OCI-LY1 (cell line): ENCODE measurements at regions not wholly inside any gene's neighbourhood (a gene's known extent, or its start where the extent isn't known, plus 50 kb on each side); places are given as distances from the start of the nearest gene placed in this dataset.

ENCODE experiments used
- H2AFZ ChIP-seq: fragments of 200-600 bp; sonication (generic), shearing (Covaris generic); 2 replicates; pipeline ENCODE4 v1.6.0; 2014; ENCODE audit warnings: antibody characterized with exemption, mild to moderate bottlenecking, low read length
- H3F3A ChIP-seq: fragments of 200-600 bp; sonication (generic), shearing (Covaris generic); 2 replicates; pipeline ENCODE4 v1.6.0; 2014; ENCODE audit warnings: mild to moderate bottlenecking, antibody characterized with exemption, low read length, moderate library complexity; ENCODE audit not compliant: insufficient read depth
- H3K27ac ChIP-seq: fragments of 200-600 bp; sonication (generic); 2 replicates; pipeline ENCODE4 v1.5.1; 2014; ENCODE audit warnings: low read length, mixed run types, mild to moderate bottlenecking, low read depth; ENCODE audit not compliant: poor library complexity, severe bottlenecking
- H3K27me3 ChIP-seq: fragments of 200-600 bp; sonication (generic); 2 replicates; pipeline ENCODE4 v1.6.0; 2014; ENCODE audit warnings: antibody characterized with exemption, mild to moderate bottlenecking, low read length, moderate library complexity; ENCODE audit not compliant: insufficient read depth
- H3K36me3 ChIP-seq: fragments of 200-600 bp; sonication (generic); 2 replicates; pipeline ENCODE4 v1.6.1; 2014; ENCODE audit warnings: mild to moderate bottlenecking, antibody characterized with exemption, low read length, moderate library complexity, mixed read lengths; ENCODE audit not compliant: insufficient read depth
- H3K4me1 ChIP-seq: fragments of 200-600 bp; sonication (generic); 2 replicates; pipeline ENCODE4 v1.5.1; 2014; ENCODE audit warnings: mild to moderate bottlenecking, low read length, moderate library complexity; ENCODE audit not compliant: insufficient read depth, severe bottlenecking
- H3K4me2 ChIP-seq: fragments of 200-600 bp; sonication (generic), shearing (Covaris generic); 2 replicates; pipeline ENCODE4 v1.6.1; 2014; ENCODE audit warnings: low read length
- H3K4me3 ChIP-seq: fragments of 200-600 bp; sonication (generic); 2 replicates; pipeline ENCODE4 v1.5.1; 2014; ENCODE audit warnings: low read length, low read depth, mild to moderate bottlenecking, mixed read lengths; ENCODE audit not compliant: poor library complexity, severe bottlenecking
- H3K79me2 ChIP-seq: fragments of 200-600 bp; shearing (Covaris generic); 2 replicates; pipeline ENCODE4 v1.6.1; 2016; ENCODE audit warnings: mixed run types, low read length, mixed read lengths; ENCODE audit not compliant: insufficient read depth
- H3K9ac ChIP-seq: fragments of 200-600 bp; sonication (generic), shearing (Covaris generic); 2 replicates; pipeline ENCODE4 v1.6.1; 2014; ENCODE audit warnings: mild to moderate bottlenecking, low read length, mixed read lengths
- H3K9me2 ChIP-seq: fragments of 200-600 bp; sonication (generic), shearing (Covaris generic); 2 replicates; pipeline ENCODE4 v1.6.1; 2014; ENCODE audit warnings: low read depth, mild to moderate bottlenecking, low read length, mixed read lengths
- H3K9me3 ChIP-seq: fragments of 200-600 bp; shearing (Covaris generic); 2 replicates; pipeline ENCODE4 v1.6.1; 2014; ENCODE audit warnings: low read length, mixed read lengths
- H4K20me1 ChIP-seq: fragments of 200-600 bp; sonication (generic), shearing (Covaris generic); 2 replicates; pipeline ENCODE4 v1.6.0; 2016; ENCODE audit warnings: mild to moderate bottlenecking, low read length; ENCODE audit not compliant: insufficient read depth
- CTCF ChIP-seq: fragments of 200-600 bp; sonication (generic), shearing (Covaris generic); IDR thresholded peaks from 2 replicates; pipeline ENCODE4 v1.5.1; 2017; ENCODE audit warnings: mild to moderate bottlenecking, antibody characterized with exemption, low read length, moderate library complexity, mixed read lengths
- EZH2 ChIP-seq: fragments of 200-600 bp; sonication (generic), shearing (Covaris generic); IDR thresholded peaks from 2 replicates; pipeline ENCODE4 v1.8.0; 2017; ENCODE audit warnings: borderline replicate concordance, mixed run types, mild to moderate bottlenecking, antibody characterized with exemption, low read length, moderate library complexity, mixed read lengths

- TF ChIP-seq CTCF, result no peak
- no peak for TF ChIP-seq EZH2
- Histone ChIP-seq H3K9me2 (no peaks in the 10 kb centered on the region), H3K4me1 (no peaks in the 10 kb centered on the region), H3K27me3 (no peaks in the 10 kb centered on the region), H3K9ac (no peak overlapping the region), H3K79me2 (no peaks in the 10 kb centered on the region), H3K36me3 (no peaks in the 10 kb centered on the region), H3K27ac (no peak overlapping the region), H4K20me1 (no peaks in the 10 kb centered on the region), H3F3A (no peaks in the 10 kb centered on the region), H2AFZ (no peak overlapping the region), H3K4me3 (no peak overlapping the region), H3K4me2 (no peak overlapping the region), H3K9me3 (no peaks in the 10 kb centered on the region)
Measured at GRCh38 chr3:159168788-159169187, 366.9 kb downstream of the MFSD1 start.

- no peaks in the 10 kb centered on the region for H3K9me3 ChIP-seq
- H3F3A ChIP-seq, result no peaks in the 10 kb centered on the region
- H3K9me2 ChIP-seq, result no peaks in the 10 kb centered on the region
- no peaks in the 10 kb centered on the region for H3K4me1 ChIP-seq
- H3K27me3 ChIP-seq, result no peaks in the 10 kb centered on the region
- no peak overlapping the region for H3K4me3 ChIP-seq
- no peaks in the 10 kb centered on the region for H3K79me2 ChIP-seq
- H3K36me3 ChIP-seq, result no peaks in the 10 kb centered on the region
- no peaks in the 10 kb centered on the region for H4K20me1 ChIP-seq
- no peak overlapping the region for H3K9ac ChIP-seq
- H3K27ac ChIP-seq, result no peak overlapping the region
- TF ChIP-seq EZH2 (no peak), CTCF (no peak)
- H3K4me2 ChIP-seq, result no peak overlapping the region
- no peak overlapping the region for H2AFZ ChIP-seq
Measured at GRCh38 chr3:159169828-159170227, 368.0 kb downstream of the MFSD1 start.

- no peak overlapping the region for H3K9ac ChIP-seq
- no peaks in the 10 kb centered on the region for H3K9me3 ChIP-seq
- H3K27ac ChIP-seq, result no peak overlapping the region
- no peak overlapping the region for H3K4me3 ChIP-seq
- no peaks in the 10 kb centered on the region for H3F3A ChIP-seq
- no peak overlapping the region for H2AFZ ChIP-seq
- no peaks in the 10 kb centered on the region for H3K36me3 ChIP-seq
- no peaks in the 10 kb centered on the region for H4K20me1 ChIP-seq
- H3K4me1 ChIP-seq, result no peaks in the 10 kb centered on the region
- no peak for TF ChIP-seq EZH2
- no peak for TF ChIP-seq CTCF
- H3K79me2 ChIP-seq, result no peaks in the 10 kb centered on the region
- no peak overlapping the region for H3K4me2 ChIP-seq
- H3K9me2 ChIP-seq, result no peaks in the 10 kb centered on the region
- H3K27me3 ChIP-seq, result no peaks in the 10 kb centered on the region
Measured at GRCh38 chr3:159170436-159171003, 368.7 kb downstream of the MFSD1 start.
